NT2/D1 (cell line): ENCODE measurements at regions not wholly inside any gene's neighbourhood (a gene's known extent, or its start where the extent isn't known, plus 50 kb on each side); places are given as distances from the start of the nearest gene placed in this dataset.
"Not testable (repeated sequence)": the region's sequence is repeated elsewhere in the genome, so short reads cannot be mapped to it uniquely, and the experiment has no call there.

Source experiments
- DNase-seq: peaks from one replicate; pipeline ENCODE4 v3.0.0-alpha.2; 2011; ENCODE audit warnings: low read depth, low spot score
- H3K27me3 ChIP-seq: 2 replicates; pipeline ENCODE4 v1.6.0; 2011; ENCODE audit warnings: mild to moderate bottlenecking; ENCODE audit not compliant: insufficient read length, insufficient read depth
- H3K36me3 ChIP-seq: 2 replicates; pipeline ENCODE4 v1.6.1; 2011; ENCODE audit warnings: mild to moderate bottlenecking, low read length, mixed read lengths; ENCODE audit not compliant: insufficient read depth, insufficient read length
- H3K4me1 ChIP-seq: 2 replicates; pipeline ENCODE4 v1.5.1; 2011; ENCODE audit not compliant: insufficient read depth, insufficient read length
- H3K4me3 ChIP-seq: 2 replicates; pipeline ENCODE4 v1.5.1; 2011; ENCODE audit warnings: low read depth; ENCODE audit not compliant: insufficient read length
- H3K9ac ChIP-seq: 2 replicates; pipeline ENCODE4 v1.6.0; 2011; ENCODE audit warnings: low read depth; ENCODE audit not compliant: insufficient read length
- H3K9me3 ChIP-seq: 2 replicates; pipeline ENCODE4 v1.5.1; 2011; ENCODE audit warnings: mild to moderate bottlenecking, low read length; ENCODE audit not compliant: insufficient read depth
- SUZ12 ChIP-seq: IDR thresholded peaks from 2 replicates; pipeline ENCODE4 v1.6.1; 2011; ENCODE audit not compliant: insufficient read length, insufficient read depth; ENCODE audit errors: extremely low read depth
- YY1 ChIP-seq: IDR thresholded peaks from 2 replicates; pipeline ENCODE4 v1.6.1; 2011; ENCODE audit not compliant: insufficient read length, insufficient read depth
- ZNF274 ChIP-seq: IDR thresholded peaks from 2 replicates; pipeline ENCODE4 v1.6.1; 2011; ENCODE audit warnings: mild to moderate bottlenecking, low read depth, low read length

DNA sequence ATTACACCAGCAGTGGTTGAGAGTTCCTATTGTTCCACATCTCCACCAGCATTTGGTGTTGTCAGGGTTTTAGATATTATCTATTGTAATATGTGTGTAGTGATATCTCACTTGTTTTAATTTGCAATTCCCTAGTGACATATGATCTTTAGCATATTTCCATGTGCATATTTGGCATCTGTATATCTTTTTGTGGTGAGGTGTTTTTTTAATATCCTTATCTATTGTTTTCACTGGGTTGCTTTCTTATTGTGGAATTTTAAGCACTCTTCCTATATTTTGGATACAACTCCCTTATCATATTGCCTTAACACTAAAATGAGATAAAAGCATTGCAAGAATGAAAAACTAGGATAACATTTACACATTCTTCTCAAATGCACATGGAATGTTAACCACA lies 453.9 kb upstream of the FSIP2 start:
- H3K4me1 ChIP-seq, result no peaks in the 10 kb centered on the region
- no peak overlapping the region for H3K9ac ChIP-seq
- no peaks in the 10 kb centered on the region for H3K27me3 ChIP-seq
- no peak for DNase-seq
- H3K4me3 ChIP-seq, result no peak overlapping the region
- no peaks in the 10 kb centered on the region for H3K36me3 ChIP-seq
- H3K9me3 ChIP-seq, result no peaks in the 10 kb centered on the region
- no peak for TF ChIP-seq ZNF274

DNA sequence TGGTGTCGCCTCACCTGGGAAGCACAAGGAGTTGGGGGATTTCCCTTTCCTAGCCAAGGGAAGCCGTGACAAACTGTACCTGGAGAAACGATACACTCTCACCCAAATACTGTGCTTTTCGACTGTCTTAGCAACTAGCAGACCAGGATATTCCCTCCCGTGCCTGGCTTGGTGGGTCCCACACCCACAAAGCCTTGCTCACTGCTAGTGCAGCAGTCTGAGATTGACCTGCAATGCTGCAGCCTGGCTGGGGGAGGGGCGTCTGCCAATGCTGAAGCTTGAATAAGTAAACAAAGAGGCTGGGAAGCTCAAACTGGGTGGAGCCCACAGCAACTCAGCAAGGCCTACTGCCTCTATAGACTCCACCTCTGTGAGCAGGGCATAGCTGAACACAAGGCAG lies 448.6 kb upstream of the FSIP2 start:
- H3K27me3 ChIP-seq, H3K4me1 ChIP-seq, H3K36me3 ChIP-seq, H3K9ac ChIP-seq, H3K4me3 ChIP-seq, H3K9me3 ChIP-seq: not testable (repeated sequence)
- peak; percentile 55 for DNase-seq

DNA sequence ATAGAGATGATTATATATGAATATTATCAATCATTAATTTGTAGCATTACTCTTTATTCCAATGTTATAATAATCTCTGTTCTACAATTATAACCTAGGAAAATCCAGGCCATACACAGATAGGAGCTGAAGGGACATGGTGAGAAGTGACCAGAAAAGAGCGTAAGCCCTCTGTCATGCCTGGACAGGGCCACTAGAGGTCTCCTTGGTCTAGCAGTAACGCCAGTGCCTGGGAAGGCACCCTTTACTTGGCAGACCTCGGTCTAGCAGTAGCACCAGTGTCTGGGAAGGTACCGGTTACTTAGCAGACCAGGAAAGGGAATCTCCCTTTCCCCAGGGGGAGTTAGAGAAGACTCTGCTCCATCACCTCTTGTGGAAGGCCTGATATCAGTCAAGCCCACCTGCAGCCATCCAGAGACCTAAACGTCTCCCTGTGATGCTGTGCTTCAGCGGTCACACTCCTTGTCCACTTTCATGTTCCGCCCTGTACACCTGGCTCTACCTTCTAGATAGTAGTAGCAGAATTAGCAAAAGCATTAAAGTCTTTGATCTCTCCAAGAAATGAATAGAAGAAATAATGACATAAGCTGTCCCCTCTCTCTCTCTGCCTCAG lies 447.5 kb upstream of the FSIP2 start:
- peak; percentile 61 for DNase-seq
- Histone ChIP-seq H3K9me3 (no peaks in the 10 kb centered on the region), H3K9ac (no peak overlapping the region), H3K4me1 (peaks cover 2% of the 10 kb centered on the region), H3K27me3 (no peaks in the 10 kb centered on the region), H3K36me3 (no peaks in the 10 kb centered on the region), H3K4me3 (no peak overlapping the region)
- TF ChIP-seq YY1, result no peak
- no peak for TF ChIP-seq ZNF274
- no peak for TF ChIP-seq SUZ12

DNA sequence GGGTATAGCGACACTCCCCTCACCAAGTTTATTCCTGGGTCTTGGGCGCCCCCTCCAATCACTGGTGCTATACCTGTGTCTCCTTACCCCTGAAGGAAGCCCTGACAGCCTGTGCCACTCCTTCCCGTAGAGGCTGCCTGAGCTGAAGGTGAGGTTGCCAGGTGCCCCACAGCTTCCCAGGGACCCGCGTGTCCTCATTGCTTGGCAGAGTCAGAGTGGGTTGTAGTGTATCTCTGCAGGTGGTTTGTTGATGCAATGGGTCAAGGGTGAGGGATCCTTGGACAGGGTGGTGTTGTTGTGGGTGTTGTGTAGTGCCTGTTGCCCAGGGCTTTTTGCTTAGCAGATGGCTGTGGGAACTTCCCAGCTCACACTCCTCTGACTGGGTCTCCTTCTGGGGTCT lies 438.7 kb upstream of the FSIP2 start:
- Histone ChIP-seq H3K9ac (no peak overlapping the region), H3K9me3 (no peaks in the 10 kb centered on the region), H3K36me3 (no peaks in the 10 kb centered on the region), H3K4me1 (no peaks in the 10 kb centered on the region), H3K27me3 (no peaks in the 10 kb centered on the region), H3K4me3 (no peak overlapping the region)
- no peak for DNase-seq
- TF ChIP-seq YY1, result no peak
- no peak for TF ChIP-seq SUZ12
- TF ChIP-seq ZNF274, result no peak

DNA sequence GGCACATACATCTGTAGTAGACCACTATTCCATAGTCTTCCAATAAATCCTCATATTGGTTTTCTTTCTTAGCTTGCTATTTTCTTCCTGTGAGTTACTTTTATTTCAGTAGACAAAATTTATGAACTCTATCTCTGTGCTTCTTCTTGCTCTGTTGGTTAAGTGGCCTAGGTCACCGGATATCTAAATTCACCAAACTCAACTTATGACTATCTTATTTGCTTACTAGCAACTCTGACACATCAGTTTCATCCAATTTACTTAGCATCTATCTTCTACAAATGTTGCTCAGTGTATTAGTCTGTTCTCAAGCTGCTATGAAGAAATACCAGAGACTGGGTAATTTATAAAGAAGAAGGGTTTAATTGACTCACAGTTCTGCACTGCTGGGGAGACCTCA lies 432.5 kb upstream of the FSIP2 start:
- no peak for TF ChIP-seq ZNF274
- TF ChIP-seq YY1, result no peak
- no peak for TF ChIP-seq SUZ12
- no peak overlapping the region for H3K4me3 ChIP-seq
- no peaks in the 10 kb centered on the region for H3K36me3 ChIP-seq
- H3K9me3 ChIP-seq, result no peaks in the 10 kb centered on the region
- DNase-seq, result no peak
- H3K27me3 ChIP-seq, result no peaks in the 10 kb centered on the region
- H3K9ac ChIP-seq, result no peak overlapping the region
- no peaks in the 10 kb centered on the region for H3K4me1 ChIP-seq

DNA sequence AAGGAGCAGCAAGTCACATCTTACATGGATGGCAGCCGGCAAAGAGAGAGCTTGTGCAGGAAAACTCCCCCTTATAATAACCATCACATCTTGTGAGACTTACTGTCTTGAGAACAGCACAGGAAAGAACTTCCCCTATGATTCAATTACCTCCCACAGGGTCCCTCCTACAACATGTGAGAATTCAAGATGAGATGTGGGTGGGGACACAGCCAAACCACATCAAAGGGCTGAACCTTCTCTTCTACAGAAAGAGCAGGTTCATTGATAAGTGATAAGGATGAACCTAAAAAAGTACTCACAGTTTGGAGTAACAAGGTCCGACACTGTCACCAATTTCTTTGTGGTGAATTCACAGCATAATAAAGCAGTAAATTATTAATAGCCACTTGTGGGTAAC lies 422.2 kb upstream of the FSIP2 start:
- H3K27me3 ChIP-seq, result no peaks in the 10 kb centered on the region
- TF ChIP-seq SUZ12, result no peak
- TF ChIP-seq ZNF274, result no peak
- no peak for TF ChIP-seq YY1
- H3K36me3 ChIP-seq, result no peaks in the 10 kb centered on the region
- no peak overlapping the region for H3K9ac ChIP-seq
- H3K4me3 ChIP-seq, result no peak overlapping the region
- H3K9me3 ChIP-seq, result peaks cover 12% of the 10 kb centered on the region; the same call in 1 of the 2 replicates
- peaks cover 2% of the 10 kb centered on the region for H3K4me1 ChIP-seq
- DNase-seq, result no peak

DNA sequence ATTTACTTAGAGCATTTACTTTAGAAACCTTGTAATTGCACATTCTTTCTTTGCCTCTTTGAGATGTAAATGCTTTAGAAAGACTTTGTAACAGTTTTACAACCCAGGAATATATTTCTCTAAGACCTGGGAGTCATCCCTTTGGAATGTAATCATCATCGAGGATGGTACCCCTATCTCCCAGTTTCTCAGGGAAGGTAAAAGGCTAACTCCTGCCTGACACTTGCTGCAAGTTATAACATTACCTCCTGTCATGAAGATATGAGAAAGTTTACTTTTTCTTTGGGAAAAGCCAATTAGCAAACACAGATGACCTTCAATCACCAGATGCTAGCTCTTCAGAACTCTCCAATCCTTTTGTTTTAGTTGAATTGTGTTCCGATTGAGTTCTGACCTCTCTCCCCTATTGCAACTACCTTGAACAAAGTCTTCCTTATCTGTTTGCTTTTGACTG lies 420.3 kb upstream of the FSIP2 start:
- Histone ChIP-seq H3K9me3 (peaks cover 12% of the 10 kb centered on the region; the same call in 1 of the 2 replicates), H3K4me1 (peaks cover 2% of the 10 kb centered on the region), H3K27me3 (no peaks in the 10 kb centered on the region), H3K9ac (no peak overlapping the region), H3K36me3 (no peaks in the 10 kb centered on the region), H3K4me3 (no peak overlapping the region)
- TF ChIP-seq YY1, result no peak
- TF ChIP-seq SUZ12, result no peak
- no peak for TF ChIP-seq ZNF274
- DNase-seq, result peak; percentile 63

DNA sequence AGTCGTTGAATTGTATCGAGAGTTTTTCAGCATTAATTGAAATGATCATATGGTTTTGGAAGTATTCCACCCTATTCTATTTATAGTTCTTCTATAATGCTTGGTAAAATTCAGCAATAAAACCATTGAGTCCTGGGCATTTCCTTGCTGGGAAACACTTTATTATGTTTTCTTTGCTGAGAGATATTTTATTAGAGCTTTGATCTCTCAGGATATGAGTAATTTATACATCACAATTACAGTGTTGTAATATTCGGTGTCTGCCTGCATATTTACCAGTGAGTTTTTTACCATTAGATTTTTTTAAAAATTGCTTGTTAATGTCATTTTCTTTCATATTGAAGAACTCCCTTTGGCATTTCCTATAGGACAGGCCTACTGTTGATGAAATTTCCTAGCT lies 402.7 kb upstream of the FSIP2 start:
- no peaks in the 10 kb centered on the region for H3K36me3 ChIP-seq
- no peaks in the 10 kb centered on the region for H3K9me3 ChIP-seq
- H3K9ac ChIP-seq, result no peak overlapping the region
- H3K27me3 ChIP-seq, result no peaks in the 10 kb centered on the region
- DNase-seq, result no peak
- TF ChIP-seq YY1, result no peak
- no peaks in the 10 kb centered on the region for H3K4me1 ChIP-seq
- H3K4me3 ChIP-seq, result no peak overlapping the region
